NCI-H460 (cell line): ENCODE measurements at regions not wholly inside any gene's neighbourhood (a gene's known extent, or its start where the extent isn't known, plus 50 kb on each side); places are given as distances from the start of the nearest gene placed in this dataset.
"Not testable (repeated sequence)": the region's sequence is repeated elsewhere in the genome, so short reads cannot be mapped to it uniquely, and the experiment has no call there.

Experiments used
- DNase-seq: peaks from one replicate; pipeline ENCODE4 v3.0.0-alpha.2; 2016; ENCODE audit warnings: low read depth; ENCODE audit errors: extremely low read depth

- no peak for DNase-seq
Measured at GRCh38 chr18:21928925-21929324, 188.3 kb downstream of the MIB1 start.

DNA sequence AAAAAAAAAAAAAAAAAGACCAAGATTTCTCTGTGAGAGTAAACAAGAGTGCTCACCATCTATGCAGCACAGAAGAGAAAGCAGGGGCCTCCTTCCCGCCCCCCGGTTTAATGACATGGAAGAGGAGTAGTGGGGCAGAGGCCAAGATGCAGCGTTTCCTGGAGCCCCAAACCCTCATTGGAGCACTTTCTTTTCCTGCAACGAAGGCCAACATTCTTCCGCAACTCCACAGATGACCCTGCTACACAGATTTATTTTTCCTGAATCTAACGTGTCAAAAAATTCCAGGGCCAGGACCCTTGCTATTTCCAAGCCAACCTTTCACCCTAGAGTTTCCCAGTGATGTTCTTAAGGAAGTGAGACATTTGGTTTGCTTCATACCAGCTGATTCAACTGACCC, 189.6 kb downstream of the MIB1 start:
- no peak for DNase-seq

DNA sequence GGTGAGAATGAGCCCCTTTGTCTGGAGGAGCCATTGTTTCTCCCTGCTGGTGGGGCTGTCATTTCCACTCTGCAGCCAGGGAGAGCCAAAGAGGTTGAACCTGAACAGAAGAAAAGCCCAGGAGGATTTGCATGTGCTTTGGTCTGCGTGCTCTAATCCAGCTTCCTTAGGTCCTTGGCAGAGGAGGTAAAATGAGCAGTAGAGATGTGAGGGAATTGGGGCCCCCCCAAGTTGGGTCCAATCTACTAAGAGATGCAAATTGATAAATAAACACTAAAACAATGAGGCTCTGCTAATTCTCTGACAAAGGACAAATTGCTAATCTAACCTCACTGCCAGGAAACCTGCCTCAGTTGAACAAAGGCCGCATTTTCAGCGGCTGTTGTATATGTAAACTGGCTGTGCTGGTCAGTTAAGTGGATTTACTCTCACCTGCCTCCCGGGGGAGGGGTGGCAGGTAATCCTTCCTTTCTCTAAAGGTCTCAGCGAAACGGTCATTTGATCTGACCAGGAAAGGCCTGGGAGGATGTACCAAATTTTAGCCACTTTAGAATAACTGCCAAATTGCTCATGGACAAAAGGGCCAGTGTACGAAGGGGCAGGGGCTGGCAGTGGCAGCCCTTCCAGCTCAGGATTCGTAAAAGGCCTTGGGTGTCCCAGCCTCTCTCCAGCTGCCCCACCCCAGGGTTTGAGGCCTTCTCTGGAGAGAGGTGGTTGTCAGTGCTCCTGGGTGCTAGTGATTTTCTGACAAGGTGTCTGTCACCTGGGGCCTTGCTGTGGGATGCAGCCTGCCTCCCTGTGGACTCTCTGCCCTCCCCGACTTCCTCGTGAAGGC, 193.6 kb downstream of the MIB1 start:
- no peak for DNase-seq

DNA sequence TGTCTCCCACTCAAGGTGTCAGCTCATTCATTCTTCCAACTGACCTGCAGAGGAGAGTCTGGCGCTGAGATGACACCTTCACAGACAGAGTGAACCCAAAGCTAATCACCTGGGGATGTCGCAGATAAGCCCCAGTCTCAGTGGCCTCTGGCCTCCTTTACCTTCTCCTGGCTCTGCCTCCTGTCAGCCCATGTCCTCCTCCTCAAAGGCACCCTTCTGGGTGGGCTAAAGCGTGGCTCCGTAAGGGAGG, 194.1 kb downstream of the MIB1 start:
- no peak for DNase-seq

- no peak for DNase-seq
Measured at GRCh38 chr18:21943456-21943855, 202.9 kb downstream of the MIB1 start.

DNA sequence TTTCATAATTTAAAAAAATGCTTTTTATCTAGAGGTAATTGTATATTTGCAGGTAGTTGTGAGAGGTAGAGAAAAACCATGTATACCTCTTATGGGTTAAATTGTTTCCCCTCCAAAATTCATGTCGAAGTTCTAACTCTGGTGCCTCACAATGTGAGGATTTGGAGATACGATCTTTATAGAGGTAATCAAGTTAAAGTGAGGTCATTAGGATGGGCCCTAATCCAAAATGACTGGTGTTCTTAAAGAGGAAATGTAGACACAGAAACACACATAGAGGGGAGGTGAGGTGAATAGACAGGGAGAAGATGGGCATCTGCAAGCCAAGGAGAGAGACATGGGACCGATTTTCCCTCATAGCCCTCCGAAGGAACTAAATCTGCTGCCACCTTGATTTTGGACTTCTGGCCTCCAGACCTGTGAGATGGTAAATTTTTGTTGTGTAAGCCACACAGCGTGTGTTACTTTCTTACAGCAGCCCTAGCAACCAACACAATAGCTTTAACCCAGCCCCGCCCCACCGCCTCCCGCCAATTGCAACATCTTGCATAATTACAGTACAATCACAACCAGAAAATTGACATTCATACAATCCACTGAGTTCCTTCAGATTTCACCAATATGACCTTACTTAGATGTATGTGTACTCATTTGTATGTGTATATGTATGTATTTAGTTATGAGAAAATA, 208.9 kb downstream of the MIB1 start:
- DNase-seq: no peak

DNA sequence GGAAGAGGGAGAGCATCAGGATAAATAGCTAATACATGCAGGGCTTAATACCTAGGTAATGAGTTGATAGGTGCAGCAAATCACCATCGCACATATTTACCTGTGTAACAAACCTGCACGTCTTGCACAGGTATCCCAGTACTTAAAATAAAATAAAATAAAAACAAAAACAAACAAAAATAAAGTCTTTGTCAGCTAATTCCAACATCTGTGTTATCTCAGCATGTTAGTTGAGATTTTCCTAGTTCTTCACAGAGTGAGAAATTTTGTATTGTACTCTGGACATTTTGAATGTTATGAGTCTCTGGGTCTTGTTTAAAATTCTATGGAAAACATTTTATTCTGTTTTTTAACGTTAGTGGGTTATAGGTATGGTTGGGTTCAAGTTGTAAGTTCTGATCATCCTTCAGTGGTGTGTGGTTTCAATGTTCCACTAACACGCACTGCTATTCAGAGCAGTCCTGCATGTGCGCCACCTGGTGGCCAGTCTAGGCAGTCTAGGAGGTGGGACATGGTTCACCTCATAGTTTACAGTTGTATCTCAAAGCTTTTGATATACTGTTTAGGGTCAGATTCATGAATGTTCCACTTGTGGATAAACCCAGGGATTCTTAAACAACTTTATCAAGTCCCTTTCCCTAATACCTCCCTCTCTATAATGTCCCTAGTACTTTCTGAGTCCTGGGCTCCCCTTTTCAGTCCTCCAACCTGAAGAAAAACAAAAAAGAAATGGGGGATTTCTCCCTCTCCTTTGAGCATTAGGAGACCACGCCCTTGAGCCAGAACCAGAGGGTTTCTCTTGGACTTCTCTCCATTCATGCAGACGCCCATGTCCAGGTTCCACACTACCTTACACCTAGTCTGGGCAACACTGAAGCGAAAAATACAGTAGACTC, 213.4 kb upstream of the GATA6 start:
- peak; percentile 54 for DNase-seq

- no peak for DNase-seq
Measured at GRCh38 chr18:21958263-21958662, 211.1 kb upstream of the GATA6 start.

DNA sequence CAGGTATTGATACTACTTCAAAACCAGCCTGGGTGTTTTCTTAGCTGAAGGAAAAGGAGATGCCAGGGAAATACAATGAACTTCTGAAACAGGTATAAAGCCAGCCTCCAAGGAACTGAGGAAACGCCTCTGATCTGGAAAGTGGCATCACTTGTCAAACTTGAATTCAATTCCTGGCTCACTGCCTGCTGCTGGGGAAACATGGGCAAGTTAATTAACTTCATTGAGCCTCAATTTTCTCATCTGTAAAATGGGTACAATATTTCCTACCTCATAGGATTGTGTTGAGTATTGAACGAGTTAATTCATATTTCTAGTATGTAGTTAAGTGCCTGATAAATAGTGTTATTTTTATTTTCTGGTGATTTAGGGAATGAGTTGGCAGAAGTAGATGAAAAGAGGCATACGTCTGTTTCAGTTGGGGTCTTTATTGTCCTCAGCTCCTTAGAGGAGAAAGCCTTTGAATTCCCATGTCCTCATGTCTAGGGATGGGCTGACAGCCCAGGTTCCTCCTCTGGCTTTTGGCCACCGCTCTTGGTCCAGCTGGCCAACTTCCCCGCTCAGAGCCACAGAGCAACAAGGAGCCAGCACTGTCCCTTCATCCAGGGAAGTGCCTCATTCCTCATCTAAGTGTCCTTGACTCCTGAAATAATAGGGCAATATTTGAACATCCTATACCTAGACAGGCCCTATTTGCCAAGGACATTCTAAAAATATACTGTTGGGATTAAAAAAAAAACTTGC, 210.5 kb upstream of the GATA6 start:
- no peak for DNase-seq

DNA sequence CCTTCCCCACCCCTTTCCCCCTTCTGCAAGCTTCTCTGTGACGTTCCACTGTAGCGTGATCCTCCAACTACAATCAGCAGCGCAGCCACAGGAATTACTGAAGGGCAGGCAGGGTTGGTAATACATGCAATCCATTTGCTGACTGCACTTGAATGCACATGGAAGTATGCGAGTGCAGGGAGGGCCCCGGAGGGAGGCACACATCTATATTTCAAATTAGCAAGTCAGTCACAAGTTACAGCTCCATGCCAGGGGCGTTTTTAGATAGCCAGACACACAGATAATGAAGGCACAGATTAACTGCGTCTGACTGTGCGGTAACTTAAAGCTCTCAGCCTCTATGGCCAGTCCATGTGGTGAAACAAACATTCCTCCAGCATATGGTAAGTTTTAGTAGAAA, 209.2 kb upstream of the GATA6 start:
- no peak for DNase-seq

DNA sequence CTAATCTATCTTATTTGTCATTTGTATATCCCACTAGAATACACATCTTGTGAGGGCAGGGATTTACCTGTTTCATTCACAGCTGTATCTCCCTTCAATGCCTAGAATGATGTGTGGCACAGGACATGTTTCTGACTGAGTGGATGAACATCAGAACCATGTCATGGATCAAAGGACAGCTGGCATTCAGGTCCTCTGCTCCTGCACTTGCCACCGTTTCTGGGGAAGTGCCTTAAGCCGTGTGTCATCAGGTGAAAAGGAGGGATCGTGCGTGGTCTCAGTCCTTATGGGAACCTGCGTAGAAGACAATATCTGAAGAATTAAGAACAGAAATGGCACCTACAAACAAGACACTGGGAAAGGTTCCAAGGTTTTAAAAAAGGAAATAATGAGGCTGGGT, 206.1 kb upstream of the GATA6 start:
- no peak for DNase-seq

- DNase-seq: no peak
Measured at GRCh38 chr18:21968338-21968737, 201.1 kb upstream of the GATA6 start.

DNA sequence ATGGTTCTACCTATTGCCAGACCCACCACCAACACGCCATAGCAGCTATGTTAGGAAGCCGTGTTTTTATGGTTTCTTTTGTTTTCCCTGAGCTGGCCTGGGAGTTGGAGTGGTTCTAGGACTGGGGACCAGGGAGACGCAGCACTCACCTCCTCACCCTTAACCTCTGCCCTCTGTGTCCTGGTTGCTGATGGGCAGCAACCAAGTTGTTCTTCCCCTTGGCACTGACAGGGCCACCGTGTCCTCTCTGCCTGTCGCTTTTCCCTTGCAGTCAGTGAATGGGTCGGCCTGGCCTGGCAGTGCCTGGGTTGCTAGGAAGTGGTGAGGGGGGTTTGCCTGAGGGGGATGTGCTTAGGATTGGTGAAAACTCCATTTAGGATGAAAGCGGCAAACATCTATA, 197.1 kb upstream of the GATA6 start:
- no peak for DNase-seq

GRCh38 chr18:21975954-21976353, 193.4 kb upstream of the GATA6 start:
- DNase-seq: not testable (repeated sequence)

DNA sequence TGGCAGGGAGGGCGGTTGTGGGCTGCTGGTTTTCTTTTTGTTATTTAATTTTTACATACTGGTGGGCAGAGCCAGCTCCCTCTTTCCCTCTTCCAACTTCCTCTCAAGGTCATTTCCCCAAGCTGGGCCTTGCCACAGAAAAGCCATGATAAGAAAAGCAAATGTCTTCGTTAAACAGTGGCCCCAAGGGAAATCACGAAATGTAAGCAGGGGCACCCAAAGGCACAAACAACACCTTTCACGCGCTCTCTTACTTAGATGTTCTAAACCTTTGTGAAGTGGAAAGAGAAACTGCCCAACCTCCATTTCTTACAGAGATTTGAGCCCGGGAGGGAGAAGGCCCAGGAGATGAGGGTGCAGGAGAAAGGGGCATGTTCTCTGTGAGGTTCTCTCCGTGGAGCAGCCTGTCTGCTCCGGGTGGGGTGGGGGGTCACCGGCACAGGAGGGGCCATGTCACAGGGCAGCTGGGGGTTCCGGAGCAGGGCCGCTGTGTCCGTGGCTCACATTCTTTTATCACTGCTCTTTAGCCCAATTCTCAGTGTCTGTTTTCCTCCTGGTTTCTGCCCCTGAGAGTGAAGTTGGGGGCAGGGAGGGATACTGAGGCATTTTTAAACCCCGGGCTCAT, 190.7 kb upstream of the GATA6 start:
- no peak for DNase-seq

GRCh38 chr18:21979171-21979560, 190.2 kb upstream of the GATA6 start:
- no peak for DNase-seq

GRCh38 chr18:21979759-21980158, 189.6 kb upstream of the GATA6 start:
- no peak for DNase-seq

DNA sequence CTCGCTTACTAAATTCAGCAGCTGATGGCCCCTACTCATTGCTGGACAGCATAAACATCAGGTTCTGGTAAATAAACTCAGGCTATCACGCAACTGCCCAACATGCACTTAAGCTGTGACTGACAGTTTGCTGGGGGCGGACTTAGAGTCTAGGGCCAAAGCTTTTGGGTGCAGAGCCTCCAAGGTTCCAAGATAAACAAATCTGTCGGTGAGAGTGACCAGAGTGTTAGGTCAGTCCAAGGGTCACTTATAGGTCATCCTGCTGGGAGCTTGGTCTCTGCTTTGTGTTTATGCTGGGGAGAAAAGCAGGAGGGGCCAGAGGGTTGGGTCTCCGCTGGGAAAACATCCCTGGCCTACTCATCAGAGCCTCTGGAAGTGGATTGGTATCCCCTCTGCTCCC, 188.6 kb upstream of the GATA6 start:
- no peak for DNase-seq

DNA sequence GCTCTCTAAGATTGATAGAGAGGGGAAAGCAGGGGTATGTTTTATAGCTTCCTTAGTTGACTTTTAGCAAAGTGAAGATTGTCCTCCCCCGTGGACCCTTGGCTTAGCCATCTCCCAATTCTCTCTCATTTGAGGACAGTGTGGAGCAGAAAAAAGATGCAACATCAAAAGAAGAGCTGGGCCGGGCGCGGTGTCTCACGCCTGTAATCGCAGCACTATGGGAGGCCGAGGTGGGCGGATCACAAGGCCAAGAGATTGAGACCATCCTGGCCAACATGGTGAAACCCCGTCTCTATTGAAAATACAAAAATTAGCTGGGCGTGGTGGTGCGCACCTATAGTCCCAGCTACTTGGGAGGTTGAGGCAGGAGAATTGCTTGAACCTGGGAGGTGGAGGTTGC, 187.9 kb upstream of the GATA6 start:
- DNase-seq: not testable (repeated sequence)

DNA sequence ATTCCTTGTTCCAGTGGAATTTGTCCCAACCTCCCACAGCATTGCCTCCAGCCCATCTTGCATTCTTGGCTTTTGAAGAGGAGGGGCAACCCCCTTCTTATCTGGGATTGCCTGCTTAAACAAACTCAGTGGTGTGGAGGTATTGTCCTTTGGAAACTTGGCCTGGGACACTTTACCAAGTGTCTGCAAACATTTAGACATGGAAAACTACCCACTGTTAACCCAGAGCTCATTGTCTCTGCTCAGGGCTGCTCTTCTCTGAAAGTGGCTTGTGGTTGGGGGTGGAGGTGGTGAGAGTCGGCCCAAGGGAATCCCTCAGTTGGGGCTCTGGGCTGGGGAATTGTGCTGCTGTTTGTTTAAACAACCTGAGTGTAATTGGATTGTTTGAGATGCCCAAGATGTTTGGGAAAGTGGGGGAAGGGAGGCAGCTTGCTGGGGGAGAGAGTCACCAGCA, 178.3 kb upstream of the GATA6 start:
- DNase-seq: no peak
